Kidney epithelial cell (primary cell): ENCODE measurements at regions not wholly inside any gene's neighbourhood (a gene's known extent, or its start where the extent isn't known, plus 50 kb on each side); places are given as distances from the start of the nearest gene placed in this dataset.

Experiments
- DNase-seq: peaks from one replicate; pipeline ENCODE4 v3.0.0-alpha.2; 2010; ENCODE audit warnings: low read depth
- H3K27me3 ChIP-seq: 2 replicates; pipeline ENCODE4 v1.6.0; 2011; ENCODE audit warnings: low read length; ENCODE audit not compliant: control insufficient read depth, insufficient read depth
- H3K36me3 ChIP-seq: 2 replicates; pipeline ENCODE4 v1.5.1; 2011; ENCODE audit warnings: low read length; ENCODE audit not compliant: control insufficient read depth, insufficient read depth
- H3K4me3 ChIP-seq: 2 replicates; pipeline ENCODE4 v1.5.1; 2011; ENCODE audit warnings: low read depth, mild to moderate bottlenecking, control low read depth, low read length
- TF ChIP-seq, protein P1 (sequence below): IDR thresholded peaks from 2 replicates; pipeline ENCODE4 v1.5.1; 2011; ENCODE audit warnings: mild to moderate bottlenecking, moderate library complexity, low read length, control low read depth, inconsistent platforms; ENCODE audit not compliant: insufficient read depth, poor library complexity, severe bottlenecking

DNA sequence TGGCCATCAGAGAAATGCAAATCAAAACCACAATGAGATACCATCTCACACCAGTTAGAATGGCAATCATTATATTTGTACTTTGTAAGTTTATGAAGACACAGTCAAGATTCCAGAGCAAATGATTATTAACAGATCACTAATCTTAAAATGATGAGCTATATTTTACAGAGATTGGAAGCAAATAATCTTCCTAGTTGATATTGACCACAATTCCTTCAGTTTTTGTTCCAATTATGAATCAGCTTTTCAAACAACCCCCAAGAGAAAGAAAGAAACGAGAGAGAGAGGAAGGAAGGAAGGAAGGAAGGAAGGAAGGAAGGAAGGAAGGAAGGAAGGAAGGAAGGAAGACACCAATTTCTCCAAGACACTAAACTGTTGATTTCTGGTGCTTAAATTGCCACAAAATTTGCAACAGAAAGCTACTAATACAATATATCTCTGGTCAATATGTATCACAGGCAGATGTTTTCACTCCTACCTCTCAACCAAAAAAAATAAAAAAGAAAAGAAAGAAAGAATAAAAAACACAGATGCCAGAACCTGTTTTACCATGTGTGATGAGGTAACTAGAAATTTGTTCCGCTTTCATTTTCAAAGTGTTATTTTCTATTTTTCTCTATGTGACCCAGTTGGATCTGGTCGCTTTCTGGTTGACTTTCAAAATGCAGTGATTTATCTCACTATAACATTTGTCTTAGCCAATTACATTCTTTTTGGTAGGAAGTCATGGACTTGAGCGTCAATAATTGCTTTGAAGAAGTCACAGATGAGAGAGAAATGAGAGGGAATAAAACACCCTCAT is 1609.6 kb downstream of the SI start:
- no peaks in the 10 kb centered on the region for H3K36me3 ChIP-seq
- H3K27me3 ChIP-seq: no peaks in the 10 kb centered on the region
- TF ChIP-seq, protein P1, sequence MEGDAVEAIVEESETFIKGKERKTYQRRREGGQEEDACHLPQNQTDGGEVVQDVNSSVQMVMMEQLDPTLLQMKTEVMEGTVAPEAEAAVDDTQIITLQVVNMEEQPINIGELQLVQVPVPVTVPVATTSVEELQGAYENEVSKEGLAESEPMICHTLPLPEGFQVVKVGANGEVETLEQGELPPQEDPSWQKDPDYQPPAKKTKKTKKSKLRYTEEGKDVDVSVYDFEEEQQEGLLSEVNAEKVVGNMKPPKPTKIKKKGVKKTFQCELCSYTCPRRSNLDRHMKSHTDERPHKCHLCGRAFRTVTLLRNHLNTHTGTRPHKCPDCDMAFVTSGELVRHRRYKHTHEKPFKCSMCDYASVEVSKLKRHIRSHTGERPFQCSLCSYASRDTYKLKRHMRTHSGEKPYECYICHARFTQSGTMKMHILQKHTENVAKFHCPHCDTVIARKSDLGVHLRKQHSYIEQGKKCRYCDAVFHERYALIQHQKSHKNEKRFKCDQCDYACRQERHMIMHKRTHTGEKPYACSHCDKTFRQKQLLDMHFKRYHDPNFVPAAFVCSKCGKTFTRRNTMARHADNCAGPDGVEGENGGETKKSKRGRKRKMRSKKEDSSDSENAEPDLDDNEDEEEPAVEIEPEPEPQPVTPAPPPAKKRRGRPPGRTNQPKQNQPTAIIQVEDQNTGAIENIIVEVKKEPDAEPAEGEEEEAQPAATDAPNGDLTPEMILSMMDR: no peak
- no peak for DNase-seq
- no peak overlapping the region for H3K4me3 ChIP-seq

DNA sequence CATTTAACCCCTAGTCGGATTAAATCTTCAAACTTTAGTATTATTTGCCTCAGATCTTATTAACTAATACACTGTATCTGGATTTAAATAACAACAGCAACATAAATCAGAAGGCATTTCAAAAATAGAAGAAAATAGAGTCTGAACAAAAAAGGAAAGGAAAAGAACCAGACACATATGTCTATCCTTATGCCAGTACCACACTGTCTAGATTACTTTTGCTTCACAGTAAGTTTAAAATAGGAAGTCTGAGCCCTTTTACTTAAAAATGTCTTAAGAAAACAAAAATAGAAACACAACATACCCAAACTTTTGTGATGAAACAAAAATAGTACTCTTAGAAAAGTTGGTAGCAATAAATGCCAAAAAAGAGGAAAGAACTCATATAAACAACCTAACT is 1615.8 kb downstream of the SI start:
- no peak for DNase-seq
- Histone ChIP-seq H3K36me3 (no peaks in the 10 kb centered on the region), H3K4me3 (no peak overlapping the region), H3K27me3 (no peaks in the 10 kb centered on the region)
- TF ChIP-seq, protein P1: no peak

DNA sequence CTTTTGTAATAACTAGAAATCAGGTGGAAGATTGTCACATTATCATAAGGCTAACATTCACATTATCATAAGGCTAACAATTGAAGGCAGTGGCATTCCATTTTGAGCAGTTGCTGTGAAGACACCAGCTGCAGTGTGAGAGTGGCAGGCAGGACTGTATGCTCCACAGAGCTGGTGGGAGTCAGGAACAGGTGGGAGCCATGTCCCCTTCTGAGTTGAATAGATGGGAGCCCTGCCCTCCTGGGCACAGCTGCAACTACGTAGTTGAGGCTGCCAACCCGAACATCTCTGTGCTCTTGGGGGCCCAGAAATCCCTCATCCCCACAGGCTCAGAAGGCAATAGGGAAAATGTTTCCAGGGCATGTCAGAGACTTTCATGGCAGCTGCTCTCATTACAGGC is 1627.6 kb downstream of the SI start:
- TF ChIP-seq, protein P1: no peak
- H3K27me3 ChIP-seq: no peaks in the 10 kb centered on the region
- no peaks in the 10 kb centered on the region for H3K36me3 ChIP-seq
- no peak for DNase-seq
- no peak overlapping the region for H3K4me3 ChIP-seq

DNA sequence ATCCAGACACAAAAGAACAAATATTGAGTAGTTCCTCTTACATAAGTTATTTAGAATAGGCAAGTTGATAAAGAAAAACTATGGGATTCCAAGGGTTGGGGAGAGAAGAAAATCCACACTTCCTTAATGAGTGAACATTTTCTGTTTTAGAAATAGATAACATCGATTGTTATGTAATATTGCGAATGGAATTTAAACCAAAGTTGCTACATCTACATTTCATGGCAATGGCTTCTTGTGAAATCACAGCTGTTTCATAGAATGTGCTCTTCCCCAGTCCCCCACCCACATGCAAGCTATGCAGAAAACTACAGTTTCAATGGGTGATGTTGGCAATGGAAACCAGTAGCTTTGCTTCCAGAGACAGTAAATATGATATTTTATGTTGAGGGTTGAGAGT is 1639.5 kb downstream of the SI start:
- TF ChIP-seq, protein P1: no peak
- no peaks in the 10 kb centered on the region for H3K36me3 ChIP-seq
- no peaks in the 10 kb centered on the region for H3K27me3 ChIP-seq
- no peak overlapping the region for H3K4me3 ChIP-seq
- DNase-seq: no peak

DNA sequence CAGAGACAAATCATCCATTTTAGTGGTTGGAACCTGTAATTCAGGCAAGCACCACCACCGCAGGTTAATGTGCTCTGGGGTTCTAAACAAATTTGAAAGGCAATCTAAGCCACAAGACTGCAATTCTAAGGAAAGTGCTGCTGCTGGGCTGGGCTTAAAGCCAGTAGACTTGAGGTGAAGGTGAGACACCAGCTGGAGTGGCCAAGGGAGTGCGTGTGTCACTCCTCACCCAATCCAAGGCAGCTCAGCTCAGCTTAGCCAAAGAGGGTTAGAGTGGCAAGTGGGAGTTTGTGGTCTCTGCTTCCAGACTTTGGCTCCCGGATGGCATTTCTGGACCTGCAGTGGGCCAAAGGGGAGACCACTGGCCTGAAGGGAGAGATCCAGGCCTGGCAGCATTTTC is 1655.6 kb downstream of the SI start:
- no peaks in the 10 kb centered on the region for H3K36me3 ChIP-seq
- no peaks in the 10 kb centered on the region for H3K27me3 ChIP-seq
- TF ChIP-seq, protein P1: no peak
- DNase-seq: no peak
- H3K4me3 ChIP-seq: no peak overlapping the region
